T47D (cell line): ENCODE measurements at regions not wholly inside any gene's neighbourhood (a gene's known extent, or its start where the extent isn't known, plus 50 kb on each side); places are given as distances from the start of the nearest gene placed in this dataset.
A peak's percentile ranks its signal among the peaks of the same experiment; 100 is the strongest.

Experiments used
- DNase-seq, 2 experiments: peaks; one replicate each; pipeline versions ENCODE4 v3.0.0 to v3.0.0-alpha.2; 2011 to 2012; ENCODE audit warnings: low read depth in 1 of 2, low spot score in 1 of 2
- JUND ChIP-seq: IDR thresholded peaks from 2 replicates; pipeline ENCODE4 v1.6.1; 2012; ENCODE audit warnings: low read depth
- in situ Hi-C: cut with HindIII; loops from 2 replicates; pipeline ENCODE4 v1.10.0; 2016; ENCODE audit warnings: low sequenced_read_pairs, low pct_unique_long_range_greater_than_20kb

- no peak for DNase-seq
- no peak for TF ChIP-seq JUND
- in situ Hi-C loops = no loop called here
These were observed 481.8 kb downstream of the ETS1 start for GRCh38 chr11:128105511-128105910.

GRCh38 chr11:128103278-128103873 is 484.0 kb downstream of the ETS1 start:
- in situ Hi-C loops = no loop called here
- TF ChIP-seq JUND = no peak
- DNase-seq = no peak

GRCh38 chr11:128098781-128099180 is 488.6 kb downstream of the ETS1 start:
- no peak for TF ChIP-seq JUND
- in situ Hi-C loops = no loop called here
- no peak for DNase-seq

- TF ChIP-seq JUND = no peak
- in situ Hi-C loops = no loop called here
- DNase-seq = peak in 1 of 2 experiments; percentile 23
These were observed 491.8 kb downstream of the ETS1 start for GRCh38 chr11:128095466-128095981.

- in situ Hi-C loops = no loop called here
- TF ChIP-seq JUND = no peak
These were observed 493.7 kb downstream of the ETS1 start for GRCh38 chr11:128093689-128094088.

GRCh38 chr11:128089962-128090361 is 497.4 kb downstream of the ETS1 start:
- TF ChIP-seq JUND = no peak
- no peak for DNase-seq
- in situ Hi-C loops = no loop called here

More at GRCh38 chr11:128093689-128094088, 493.7 kb downstream of the ETS1 start:
- no peak for DNase-seq

GRCh38 chr11:128086794-128087193 is 500.6 kb downstream of the ETS1 start:
- no peak for DNase-seq
- no peak for TF ChIP-seq JUND
- in situ Hi-C loops = no loop called here

- in situ Hi-C loops = no loop called here
- DNase-seq = no peak
- TF ChIP-seq JUND = no peak
These were observed 502.1 kb downstream of the ETS1 start for GRCh38 chr11:128085276-128085675.

GRCh38 chr11:128082574-128082973 is 504.8 kb downstream of the ETS1 start:
- TF ChIP-seq JUND = no peak
- DNase-seq = no peak
- in situ Hi-C loops = no loop called here

- no peak for DNase-seq
- in situ Hi-C loops = no loop called here
- no peak for TF ChIP-seq JUND
These were observed 517.7 kb downstream of the ETS1 start for GRCh38 chr11:128069665-128070064.

- DNase-seq = no peak
- in situ Hi-C loops = no loop called here
- TF ChIP-seq JUND = no peak
These were observed 519.6 kb downstream of the ETS1 start for GRCh38 chr11:128067780-128068179.

GRCh38 chr11:128066399-128066798 is 521.0 kb downstream of the ETS1 start:
- TF ChIP-seq JUND = no peak
- in situ Hi-C loops = no loop called here
- no peak for DNase-seq

- in situ Hi-C loops = no loop called here
- peak; percentile 74; the same call in 1 of the 2 replicates for TF ChIP-seq JUND
- peak; percentile 51 to 88 for DNase-seq
These were observed 526.0 kb downstream of the ETS1 start for GRCh38 chr11:128061281-128061871.
